Right ventricle myocardium superior (tissue), 1 donor: ENCODE measurements at regions not wholly inside any gene's neighbourhood (a gene's known extent, or its start where the extent isn't known, plus 50 kb on each side); places are given as distances from the start of the nearest gene placed in this dataset.

Experiments
- ATAC-seq: fragments of 200-7000 bp; cut with Tn5 transposase; one replicate; pipeline ENCODE4 v1.9.1; 2020; ENCODE audit warnings: mild to moderate bottlenecking; ENCODE audit not compliant: poor library complexity
- DNase-seq: peaks from one replicate; pipeline ENCODE4 v3.0.0-alpha.2; 2020
- intact Hi-C: fragments of 100-400 bp; cut with DNase I; formaldehyde crosslinking; loops from one replicate; pipeline ENCODE4 v1.11.2; 2022
- donor health status: DM: no; HTN: yes; CAD: no; lungs with severe emphysema.

GRCh38 chr6:128569732-128570679, 49.6 kb upstream of the PTPRK start:
- DNase-seq (no peak), ATAC-seq (no peak)
- intact Hi-C loops, result no loop called here
